ENCODE measurements at regions not wholly inside any gene's neighbourhood (a gene's known extent, or its start where the extent isn't known, plus 50 kb on each side); places are given as distances from the start of the nearest gene placed in this dataset.

DNA sequence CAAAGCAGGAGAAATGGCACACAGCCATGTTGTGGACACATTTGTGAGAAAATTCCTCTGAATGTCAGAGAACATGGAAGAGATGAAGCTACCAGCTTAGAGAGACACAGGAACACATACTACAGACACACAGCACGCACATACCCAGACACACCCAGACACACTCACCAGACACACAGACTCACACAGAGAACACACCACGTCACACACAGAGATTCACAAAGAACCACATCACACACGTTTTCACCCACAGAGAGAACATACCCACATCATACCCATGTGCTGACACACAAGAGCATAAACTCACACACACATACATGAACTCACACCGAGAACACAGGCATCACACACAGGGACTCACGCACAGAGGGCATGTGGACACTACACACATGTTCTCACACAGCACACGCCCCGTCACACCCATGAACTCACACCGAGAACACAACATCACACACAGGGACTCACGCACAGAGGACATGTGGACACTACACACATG lies 124.9 kb downstream of the METRNL start:
- no peak for TF ChIP-seq POLR2A (IDR thresholded peaks at IDR 0.05)
- TF ChIP-seq, protein P1, sequence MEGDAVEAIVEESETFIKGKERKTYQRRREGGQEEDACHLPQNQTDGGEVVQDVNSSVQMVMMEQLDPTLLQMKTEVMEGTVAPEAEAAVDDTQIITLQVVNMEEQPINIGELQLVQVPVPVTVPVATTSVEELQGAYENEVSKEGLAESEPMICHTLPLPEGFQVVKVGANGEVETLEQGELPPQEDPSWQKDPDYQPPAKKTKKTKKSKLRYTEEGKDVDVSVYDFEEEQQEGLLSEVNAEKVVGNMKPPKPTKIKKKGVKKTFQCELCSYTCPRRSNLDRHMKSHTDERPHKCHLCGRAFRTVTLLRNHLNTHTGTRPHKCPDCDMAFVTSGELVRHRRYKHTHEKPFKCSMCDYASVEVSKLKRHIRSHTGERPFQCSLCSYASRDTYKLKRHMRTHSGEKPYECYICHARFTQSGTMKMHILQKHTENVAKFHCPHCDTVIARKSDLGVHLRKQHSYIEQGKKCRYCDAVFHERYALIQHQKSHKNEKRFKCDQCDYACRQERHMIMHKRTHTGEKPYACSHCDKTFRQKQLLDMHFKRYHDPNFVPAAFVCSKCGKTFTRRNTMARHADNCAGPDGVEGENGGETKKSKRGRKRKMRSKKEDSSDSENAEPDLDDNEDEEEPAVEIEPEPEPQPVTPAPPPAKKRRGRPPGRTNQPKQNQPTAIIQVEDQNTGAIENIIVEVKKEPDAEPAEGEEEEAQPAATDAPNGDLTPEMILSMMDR (IDR thresholded peaks at IDR 0.05), result no peak
